Medulla oblongata (tissue), 1 donor: ENCODE measurements at regions not wholly inside any gene's neighbourhood (a gene's known extent, or its start where the extent isn't known, plus 50 kb on each side); places are given as distances from the start of the nearest gene placed in this dataset.
"Not testable (repeated sequence)": the region's sequence is repeated elsewhere in the genome, so short reads cannot be mapped to it uniquely, and the experiment has no call there.

ENCODE experiments used
- DNase-seq: peaks from one replicate; pipeline ENCODE4 v3.0.0-alpha.2; 2015; ENCODE audit errors: extremely low spot score

GRCh38 chr6:72533606-72534005 is 88.3 kb upstream of the KCNQ5 start:
- DNase-seq = no peak

DNA sequence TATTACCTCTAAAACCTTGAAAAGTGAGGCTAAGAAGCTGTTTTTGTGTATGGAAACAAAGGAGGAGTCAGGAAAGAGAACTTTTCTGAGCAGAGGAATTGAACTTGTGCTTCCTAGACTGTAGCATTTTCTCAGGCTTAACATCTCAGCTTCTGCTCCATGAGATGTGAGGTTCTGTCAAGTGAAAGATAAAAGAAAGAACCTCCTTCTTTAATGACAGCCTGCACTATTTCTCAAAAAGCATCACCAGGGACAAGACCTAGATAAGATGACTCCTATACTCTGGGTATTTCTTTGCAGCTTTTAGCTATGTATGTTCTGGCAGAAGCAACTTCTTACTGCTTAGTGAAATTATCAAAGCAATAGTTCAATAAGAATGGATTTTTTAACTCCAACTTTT is 87.6 kb upstream of the KCNQ5 start:
- no peak for DNase-seq

DNA sequence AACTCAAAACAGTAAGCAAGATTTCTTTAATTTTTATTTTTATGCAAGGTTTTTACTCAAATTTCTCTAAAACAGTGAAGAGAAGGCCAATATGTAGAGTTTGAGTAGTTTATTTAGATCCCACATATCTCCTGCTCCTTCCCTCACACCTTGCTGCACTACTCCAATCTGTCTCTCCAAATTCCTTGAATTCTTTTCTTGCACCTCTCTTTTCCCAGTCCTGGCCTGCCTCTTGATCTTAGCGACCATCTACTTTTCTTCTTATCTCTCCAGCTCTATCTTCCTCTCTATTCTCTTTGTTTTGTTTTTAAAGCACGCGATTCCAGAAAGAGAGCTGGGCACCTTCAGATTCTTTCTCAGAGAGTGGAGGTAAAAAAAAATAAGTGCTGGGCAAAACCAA is 86.7 kb upstream of the KCNQ5 start:
- DNase-seq = no peak

GRCh38 chr6:72547020-72547419 is 74.8 kb upstream of the KCNQ5 start:
- no peak for DNase-seq

DNA sequence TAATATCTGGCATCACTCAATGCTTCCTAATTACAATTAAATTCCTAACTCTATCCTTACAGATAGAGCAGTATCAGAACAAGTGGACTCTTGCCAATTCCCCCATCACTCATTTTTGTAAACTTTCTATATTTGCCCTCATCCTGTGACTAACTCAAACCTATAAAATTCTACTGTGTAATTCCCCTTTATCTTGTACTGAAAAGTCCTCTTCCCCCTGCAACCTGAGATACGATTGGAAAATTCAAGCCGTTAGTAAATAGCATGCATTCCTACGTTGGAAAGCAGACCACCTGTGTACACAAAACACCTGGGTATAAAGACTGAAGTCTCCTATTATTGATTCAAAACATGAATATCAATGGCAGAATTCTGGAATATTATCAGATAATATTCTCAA is 70.4 kb upstream of the KCNQ5 start:
- no peak for DNase-seq

- no peak for DNase-seq
Measured at GRCh38 chr6:72552938-72553337, 68.9 kb upstream of the KCNQ5 start.

- no peak for DNase-seq
Measured at GRCh38 chr6:72553531-72554511, 68.0 kb upstream of the KCNQ5 start.

DNA sequence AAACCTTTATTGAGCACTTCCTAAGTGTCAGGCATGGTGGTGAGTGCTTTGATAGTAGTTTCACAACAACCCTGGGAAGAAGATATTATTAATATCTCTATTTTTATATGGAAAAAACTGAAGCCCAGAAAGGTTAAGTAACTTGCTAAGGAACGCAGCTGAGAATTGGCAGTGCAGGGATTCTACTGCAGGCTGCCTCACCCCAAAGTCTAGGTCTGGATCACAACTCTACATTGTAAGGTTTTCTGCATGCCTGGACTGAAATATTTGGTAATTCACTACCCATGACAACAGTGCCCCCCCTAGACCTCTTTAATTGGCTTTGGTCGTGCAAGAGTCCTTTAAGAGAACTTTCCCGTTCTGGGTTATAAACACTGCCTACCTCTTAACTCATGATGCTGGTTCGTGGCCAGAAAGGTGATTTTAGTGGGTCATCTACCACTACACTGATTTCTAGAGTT is 67.1 kb upstream of the KCNQ5 start:
- no peak for DNase-seq

GRCh38 chr6:72559067-72559466 is 62.8 kb upstream of the KCNQ5 start:
- no peak for DNase-seq

DNA sequence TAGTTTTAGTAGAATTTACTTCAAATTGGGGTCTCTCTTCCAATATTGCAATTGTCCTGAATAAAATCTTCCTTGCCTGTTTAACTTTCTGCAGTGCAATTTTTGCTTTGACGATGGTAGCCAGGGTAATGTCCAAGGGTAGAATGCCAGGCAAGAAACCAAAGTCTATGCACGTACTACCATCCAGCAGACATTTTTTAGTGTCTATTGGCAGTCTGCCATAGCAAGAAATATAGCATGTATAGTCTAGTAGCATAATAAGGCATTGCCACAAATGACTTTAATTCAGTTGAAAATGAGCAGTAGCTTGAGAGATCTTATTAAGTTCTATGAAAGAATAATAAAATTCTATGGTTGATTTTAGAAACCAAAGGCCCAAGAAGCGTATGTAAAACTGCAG is 62.3 kb upstream of the KCNQ5 start:
- no peak for DNase-seq

DNA sequence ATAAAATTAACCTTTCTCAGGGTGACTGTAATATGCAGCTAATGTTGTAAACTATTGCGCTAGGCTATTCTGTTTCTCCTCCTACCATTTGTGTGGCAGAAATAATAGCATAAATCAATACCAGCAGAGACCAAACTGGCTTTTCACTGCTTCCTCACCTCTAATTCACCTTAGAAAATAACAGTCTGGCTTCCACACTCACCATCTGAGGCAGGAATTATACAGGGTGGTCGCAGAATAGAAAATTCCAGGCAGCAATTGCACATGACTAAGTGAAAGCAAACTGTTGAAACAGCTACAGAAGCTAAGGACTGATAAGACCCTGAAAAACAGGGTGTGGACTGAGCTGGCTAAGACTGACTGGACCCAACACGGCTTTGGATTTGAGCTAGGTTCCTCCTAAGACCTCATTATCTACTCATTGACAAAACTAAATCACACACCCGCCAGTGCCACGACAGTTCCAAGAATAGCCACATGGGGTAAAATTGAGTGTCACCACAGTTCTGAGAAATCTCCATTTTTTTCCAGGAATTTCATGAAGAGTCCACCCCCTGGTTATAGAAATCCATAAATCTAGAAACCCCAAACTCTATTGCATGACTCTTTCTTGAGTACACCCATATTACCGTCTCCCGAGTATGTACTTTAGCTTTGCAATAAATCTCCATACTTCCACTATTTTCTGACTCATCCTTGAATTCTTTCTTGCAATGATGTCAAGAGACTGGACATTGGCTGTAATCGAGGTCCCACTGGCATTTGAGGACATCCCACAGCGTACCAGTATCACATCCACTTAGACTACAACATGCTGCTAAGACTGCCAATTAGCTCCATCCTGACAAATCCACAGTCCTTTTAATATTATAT is 60.9 kb upstream of the KCNQ5 start:
- no peak for DNase-seq

DNA sequence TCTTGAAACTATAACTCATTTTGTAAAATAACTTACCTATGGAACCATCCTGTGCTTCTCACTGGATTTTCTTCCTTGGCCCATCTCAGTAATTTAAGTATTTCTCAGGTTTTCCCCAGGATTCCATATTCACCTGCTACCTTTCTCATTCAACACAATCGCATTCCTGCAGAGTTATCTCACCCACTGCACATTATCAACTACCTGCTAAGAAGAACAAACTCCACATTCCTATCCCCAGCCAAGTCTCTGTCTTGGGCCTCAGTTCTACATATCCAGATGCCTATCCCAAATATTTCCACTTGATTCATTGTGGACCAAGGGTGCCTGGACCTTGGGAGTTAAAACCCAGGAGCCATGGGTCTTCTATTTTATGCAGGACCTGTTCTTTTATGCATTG is 60.2 kb upstream of the KCNQ5 start:
- DNase-seq = no peak

- no peak for DNase-seq
Measured at GRCh38 chr6:72564231-72564630, 57.6 kb upstream of the KCNQ5 start.

DNA sequence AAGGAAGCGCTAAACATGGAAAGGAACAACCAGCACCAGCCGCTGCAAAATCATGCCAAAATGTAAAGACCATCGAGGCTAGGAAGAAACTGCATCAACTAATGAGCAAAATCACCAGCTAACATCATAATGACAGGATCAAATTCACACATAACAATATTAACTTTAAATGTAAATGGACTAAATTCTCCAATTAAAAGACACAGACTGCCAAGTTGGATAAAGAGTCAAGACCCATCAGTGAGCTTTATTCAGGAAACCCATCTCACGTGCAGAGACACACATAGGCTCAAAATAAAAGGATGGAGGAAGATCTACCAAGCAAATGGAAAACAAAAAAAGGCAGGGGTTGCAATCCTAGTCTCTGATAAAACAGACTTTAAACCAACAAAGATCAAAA is 49.9 kb upstream of the KCNQ5 start:
- DNase-seq = not testable (repeated sequence)
